MM.1S (cell line): ENCODE measurements at regions not wholly inside any gene's neighbourhood (a gene's known extent, or its start where the extent isn't known, plus 50 kb on each side); places are given as distances from the start of the nearest gene placed in this dataset.

ENCODE experiments used
- CTCF ChIP-seq: fragments of 300-600 bp; sonication (generic); IDR thresholded peaks from 2 replicates; pipeline ENCODE4 v1.5.1; 2016; ENCODE audit warnings: antibody characterized with exemption, low read length, mixed read lengths
- EZH2 ChIP-seq: fragments of 300-600 bp; sonication (generic); optimal IDR thresholded peaks from 2 replicates; pipeline ENCODE3; 2017; ENCODE audit warnings: low read depth, mild to moderate bottlenecking, antibody characterized with exemption, low read length, mixed read lengths

- no peak for TF ChIP-seq EZH2
- TF ChIP-seq CTCF = no peak
Observed at GRCh38 chr1:38670544-38671122, 188.9 kb downstream of the RRAGC start.
